NCI-H2107 treated with DMSO at 0.1 percent for 48 hours (cell line): ENCODE measurements at regions not wholly inside any gene's neighbourhood (a gene's known extent, or its start where the extent isn't known, plus 50 kb on each side); places are given as distances from the start of the nearest gene placed in this dataset.
"Not testable (repeated sequence)": the region's sequence is repeated elsewhere in the genome, so short reads cannot be mapped to it uniquely, and the experiment has no call there.

Source experiments
- DNase-seq: peaks from one replicate; lab custom pipeline; 2025; ENCODE audit not compliant: unreplicated experiment; lab: John Stamatoyannopoulos, UW

- DNase-seq, result no peak
These were observed 1147.6 kb downstream of the AACS start for GRCh38 chr12:126212824-126213223.

DNA sequence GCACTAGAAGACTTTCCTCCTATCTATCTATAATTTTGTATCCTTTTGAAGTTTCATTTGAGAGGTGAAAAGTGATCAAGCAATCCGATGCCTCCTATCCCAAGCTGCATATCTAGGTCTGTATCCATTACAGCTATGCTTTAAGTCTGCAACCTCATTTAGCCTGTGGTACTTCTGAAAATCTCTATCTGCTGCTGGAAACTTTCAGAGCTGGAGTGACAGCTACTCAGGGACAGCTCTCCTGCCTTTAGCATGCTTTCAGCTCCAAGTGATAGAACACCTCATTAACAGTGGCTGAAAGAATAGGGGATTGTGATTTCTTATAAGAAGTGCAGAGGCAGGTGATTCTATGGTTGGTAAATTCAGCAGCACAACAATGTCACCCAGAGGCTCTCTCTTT is 1153.5 kb downstream of the AACS start:
- no peak for DNase-seq

- DNase-seq, result no peak
These were observed 1153.9 kb downstream of the AACS start for GRCh38 chr12:126219139-126219538.

GRCh38 chr12:126219654-126220279 is 1154.5 kb downstream of the AACS start:
- no peak for DNase-seq

- DNase-seq, result no peak
These were observed 1158.8 kb downstream of the AACS start for GRCh38 chr12:126224032-126224431.

DNA sequence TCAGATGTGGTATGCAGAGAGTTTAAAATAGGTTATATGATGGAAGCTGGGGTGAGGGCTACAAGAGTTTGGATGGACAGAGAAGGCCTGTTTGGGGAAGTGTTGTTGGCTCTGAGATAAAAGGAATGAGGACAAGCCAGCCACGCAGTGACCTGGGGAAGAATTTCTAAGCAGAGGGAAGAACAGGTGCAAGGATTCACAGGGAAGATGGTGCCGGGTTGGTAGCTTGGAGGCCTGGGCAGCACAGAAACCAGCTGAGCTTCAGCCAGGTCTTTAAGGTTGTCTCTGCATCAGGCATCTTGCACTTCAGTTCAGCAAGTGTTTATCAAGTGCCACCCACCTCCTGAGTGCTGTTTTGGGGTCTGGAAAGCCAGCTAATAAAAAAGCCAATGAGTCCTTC is 1163.7 kb downstream of the AACS start:
- DNase-seq, result no peak

GRCh38 chr12:126232711-126233110 is 1167.5 kb downstream of the AACS start:
- no peak for DNase-seq

- DNase-seq, result no peak
These were observed 1168.4 kb downstream of the AACS start for GRCh38 chr12:126233625-126234024.

- DNase-seq, result no peak
These were observed 1178.7 kb downstream of the AACS start for GRCh38 chr12:126243814-126244440.

GRCh38 chr12:126247936-126248335 is 1182.7 kb downstream of the AACS start:
- DNase-seq, result no peak

DNA sequence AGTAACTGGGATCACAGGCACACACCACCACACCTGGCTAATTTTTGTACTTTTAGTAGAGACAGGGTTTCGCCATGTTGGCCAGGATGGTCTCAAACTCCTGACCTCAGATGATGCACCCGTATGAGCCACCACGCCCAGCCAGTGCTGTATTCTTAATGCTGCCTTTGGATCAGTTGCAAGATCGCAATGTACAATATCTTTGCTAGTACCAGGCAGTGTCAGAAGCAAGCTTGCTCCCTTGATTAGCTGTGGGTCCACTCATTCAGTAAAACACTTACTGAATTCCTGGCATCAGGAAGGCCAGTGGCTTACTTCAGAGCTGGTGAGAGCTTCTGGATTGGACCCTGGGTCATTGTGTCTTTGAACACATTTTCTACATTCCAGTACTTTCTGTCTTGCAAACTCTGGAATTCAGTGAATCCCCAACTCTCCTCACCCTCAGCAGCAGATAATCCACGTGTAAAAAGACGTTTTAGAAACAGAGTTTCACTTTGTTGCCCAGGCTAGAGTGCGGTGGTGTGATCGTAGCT is 1183.7 kb downstream of the AACS start:
- DNase-seq, result no peak

GRCh38 chr12:126258190-126258589 is 1193.0 kb downstream of the AACS start:
- no peak for DNase-seq

DNA sequence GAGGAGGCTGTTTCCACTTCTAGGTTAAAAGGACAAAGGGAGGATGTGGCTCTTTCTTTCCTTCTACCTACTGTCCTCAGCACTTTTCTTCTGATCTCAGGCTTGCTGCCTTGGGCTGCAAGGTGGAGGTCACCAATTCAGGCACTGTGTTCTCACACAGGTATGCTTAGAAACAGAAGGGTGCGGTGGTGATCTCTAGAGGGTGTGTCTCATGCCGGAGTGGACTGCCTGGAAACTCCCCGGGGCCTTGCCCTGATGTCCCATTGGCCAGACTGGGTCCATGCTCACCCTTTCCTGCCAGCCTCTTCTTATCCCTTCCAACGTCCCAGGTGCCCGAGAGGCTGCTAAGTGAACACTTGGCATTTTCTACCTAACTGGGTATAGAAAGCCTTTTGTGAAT is 1197.6 kb downstream of the AACS start:
- no peak for DNase-seq

- DNase-seq, result no peak
These were observed 1203.0 kb downstream of the AACS start for GRCh38 chr12:126268222-126268621.

GRCh38 chr12:126271159-126271558 is 1205.9 kb downstream of the AACS start:
- DNase-seq, result no peak

DNA sequence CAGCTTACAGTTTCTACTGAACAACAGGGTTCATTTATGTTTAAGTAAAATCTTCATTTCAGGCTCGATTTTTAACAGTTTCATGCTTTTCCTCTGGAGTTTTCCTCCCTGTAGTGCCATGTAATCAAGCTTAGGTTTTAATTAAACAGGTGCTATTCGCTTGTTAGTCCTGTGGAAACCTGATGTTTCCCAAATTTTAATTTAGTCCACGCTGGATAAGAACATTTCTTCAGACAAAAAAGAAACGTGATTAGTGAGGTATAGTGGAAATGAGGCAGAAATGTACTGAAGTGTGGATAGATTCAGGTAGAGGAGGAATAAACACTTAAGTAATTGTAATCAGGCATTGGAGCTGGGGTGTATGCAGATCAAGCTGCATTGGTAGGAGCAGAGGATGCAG is 1217.5 kb downstream of the AACS start:
- DNase-seq, result no peak

DNA sequence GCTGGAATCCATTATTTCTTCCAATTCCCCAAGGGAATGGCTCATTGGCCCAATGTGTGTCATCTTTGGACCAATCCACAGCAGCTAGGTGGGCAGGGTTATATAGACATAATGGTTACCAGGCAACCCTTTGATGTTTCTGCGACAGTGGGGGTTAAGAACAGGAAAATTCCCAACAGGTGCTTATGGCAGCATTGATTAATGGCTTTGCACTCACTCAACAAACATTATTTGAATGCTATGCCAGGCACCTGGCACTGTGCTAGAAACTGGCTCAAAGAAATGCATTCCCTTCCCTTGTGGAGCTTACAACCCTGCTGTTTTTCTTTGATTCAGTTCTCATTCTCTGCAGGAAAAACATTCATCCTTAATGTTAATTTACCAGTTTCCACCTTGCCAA is 1221.0 kb downstream of the AACS start:
- no peak for DNase-seq

- DNase-seq, result no peak
These were observed 1225.2 kb downstream of the AACS start for GRCh38 chr12:126290456-126290855.

DNA sequence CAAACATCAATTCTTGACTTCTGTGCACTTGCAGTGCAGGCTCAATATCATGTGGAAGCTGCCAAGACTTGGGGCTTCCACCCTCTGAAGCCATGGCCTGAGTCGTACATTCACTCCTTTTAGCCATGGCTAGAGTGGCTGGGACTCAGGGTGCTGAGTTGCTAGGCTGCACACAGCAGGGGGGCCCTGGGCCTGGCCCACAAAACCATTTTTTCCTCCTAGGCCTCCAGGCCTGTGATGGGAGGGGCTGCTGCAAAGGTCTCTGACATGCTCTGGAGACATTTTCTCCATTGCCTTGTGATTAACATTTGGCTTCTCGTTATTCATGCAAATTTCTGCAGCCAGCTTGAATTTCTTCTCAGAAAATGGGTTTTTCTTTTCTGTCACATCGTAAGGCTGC is 1226.8 kb downstream of the AACS start:
- not testable (repeated sequence) for DNase-seq

GRCh38 chr12:126295652-126296051 is 1230.4 kb downstream of the AACS start:
- no peak for DNase-seq

- DNase-seq, result no peak
These were observed 1244.0 kb downstream of the AACS start for GRCh38 chr12:126309278-126309677.

- DNase-seq, result no peak
These were observed 1247.2 kb downstream of the AACS start for GRCh38 chr12:126312457-126312856.

DNA sequence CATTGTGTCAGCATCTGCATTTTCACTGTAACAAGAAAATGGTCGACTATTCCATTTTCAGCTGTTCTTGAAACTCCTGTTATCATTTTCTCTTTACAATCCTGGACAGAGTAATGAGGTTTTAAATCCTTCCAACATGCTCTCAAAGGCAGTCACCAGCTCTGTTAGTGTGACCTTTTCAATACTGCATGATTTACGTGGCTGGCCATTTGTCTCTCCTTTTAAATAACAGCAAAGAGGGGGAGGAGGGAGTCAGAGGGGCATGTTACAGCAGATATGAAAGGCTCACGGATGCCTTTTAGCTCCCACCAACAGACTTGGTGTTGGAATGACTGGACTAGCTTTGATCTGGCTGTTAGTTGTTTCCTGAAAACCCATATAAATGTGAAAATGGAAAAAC is 1251.2 kb downstream of the AACS start:
- DNase-seq, result no peak
